ENCODE measurements at regions not wholly inside any gene's neighbourhood (a gene's known extent, or its start where the extent isn't known, plus 50 kb on each side); places are given as distances from the start of the nearest gene placed in this dataset.

GRCh38 chr6:54624216-54624615 lies 222.4 kb upstream of the FAM83B start:
- Histone ChIP-seq H3K9me3 (ENCODE audit: control insufficient read depth in 2 of 2, low read length in 2 of 2) (no peaks in the 10 kb centered on the region), H3K4me1 (ENCODE audit: control insufficient read depth in 2 of 2, insufficient read depth in 2 of 2, low read length in 2 of 2) (no peaks in the 10 kb centered on the region), H3K4me3 (ENCODE audit: low read length in 2 of 2) (no peak overlapping the region), H3K9ac (ENCODE audit: low read depth in 1 of 2, low read length in 2 of 2) (no peak overlapping the region), H3K27me3 (ENCODE audit: control insufficient read depth in 2 of 2, insufficient read depth in 2 of 2, low read length in 2 of 2) (no peaks in the 10 kb centered on the region), H3K36me3 (ENCODE audit: control insufficient read depth in 2 of 2, insufficient read depth in 2 of 2, low read length in 2 of 2) (no peaks in the 10 kb centered on the region), H3K27ac (ENCODE audit: low read depth in 2 of 2, low read length in 2 of 2) (no peak overlapping the region)

GRCh38 chr6:54624779-54625178 lies 221.8 kb upstream of the FAM83B start:
- Histone ChIP-seq H3K9ac (ENCODE audit: low read depth in 1 of 2, low read length in 2 of 2) (no peak overlapping the region), H3K4me3 (ENCODE audit: low read length in 2 of 2) (no peak overlapping the region), H3K36me3 (ENCODE audit: control insufficient read depth in 2 of 2, insufficient read depth in 2 of 2, low read length in 2 of 2) (no peaks in the 10 kb centered on the region), H3K4me1 (ENCODE audit: control insufficient read depth in 2 of 2, insufficient read depth in 2 of 2, low read length in 2 of 2) (no peaks in the 10 kb centered on the region), H3K9me3 (ENCODE audit: control insufficient read depth in 2 of 2, low read length in 2 of 2) (no peaks in the 10 kb centered on the region), H3K27ac (ENCODE audit: low read depth in 2 of 2, low read length in 2 of 2) (no peak overlapping the region), H3K27me3 (ENCODE audit: control insufficient read depth in 2 of 2, insufficient read depth in 2 of 2, low read length in 2 of 2) (no peaks in the 10 kb centered on the region)

GRCh38 chr6:54629131-54629530 lies 217.4 kb upstream of the FAM83B start:
- no peaks in the 10 kb centered on the region for H3K4me1 ChIP-seq (ENCODE audit: control insufficient read depth in 2 of 2, insufficient read depth in 2 of 2, low read length in 2 of 2)
- H3K9ac ChIP-seq (ENCODE audit: low read depth in 1 of 2, low read length in 2 of 2), result no peak overlapping the region
- no peaks in the 10 kb centered on the region for H3K27me3 ChIP-seq (ENCODE audit: control insufficient read depth in 2 of 2, insufficient read depth in 2 of 2, low read length in 2 of 2)
- no peaks in the 10 kb centered on the region for H3K36me3 ChIP-seq (ENCODE audit: control insufficient read depth in 2 of 2, insufficient read depth in 2 of 2, low read length in 2 of 2)
- no peaks in the 10 kb centered on the region for H3K9me3 ChIP-seq (ENCODE audit: control insufficient read depth in 2 of 2, low read length in 2 of 2)
- H3K27ac ChIP-seq (ENCODE audit: low read depth in 2 of 2, low read length in 2 of 2), result no peak overlapping the region
- H3K4me3 ChIP-seq (ENCODE audit: low read length in 2 of 2), result no peak overlapping the region

- Histone ChIP-seq H3K9ac (ENCODE audit: low read depth in 1 of 2, low read length in 2 of 2) (no peak overlapping the region), H3K27ac (ENCODE audit: low read depth in 2 of 2, low read length in 2 of 2) (no peak overlapping the region), H3K4me3 (ENCODE audit: low read length in 2 of 2) (no peak overlapping the region), H3K36me3 (ENCODE audit: control insufficient read depth in 2 of 2, insufficient read depth in 2 of 2, low read length in 2 of 2) (no peaks in the 10 kb centered on the region), H3K4me1 (ENCODE audit: control insufficient read depth in 2 of 2, insufficient read depth in 2 of 2, low read length in 2 of 2) (no peaks in the 10 kb centered on the region), H3K9me3 (ENCODE audit: control insufficient read depth in 2 of 2, low read length in 2 of 2) (no peaks in the 10 kb centered on the region), H3K27me3 (ENCODE audit: control insufficient read depth in 2 of 2, insufficient read depth in 2 of 2, low read length in 2 of 2) (no peaks in the 10 kb centered on the region)
These were observed 213.5 kb upstream of the FAM83B start for GRCh38 chr6:54632984-54633565.

- H3K27me3 ChIP-seq (ENCODE audit: control insufficient read depth in 2 of 2, insufficient read depth in 2 of 2, low read length in 2 of 2), result no peaks in the 10 kb centered on the region
- H3K4me1 ChIP-seq (ENCODE audit: control insufficient read depth in 2 of 2, insufficient read depth in 2 of 2, low read length in 2 of 2), result no peaks in the 10 kb centered on the region
- no peak overlapping the region for H3K9ac ChIP-seq (ENCODE audit: low read depth in 1 of 2, low read length in 2 of 2)
- H3K9me3 ChIP-seq (ENCODE audit: control insufficient read depth in 2 of 2, low read length in 2 of 2), result no peaks in the 10 kb centered on the region
- no peak overlapping the region for H3K4me3 ChIP-seq (ENCODE audit: low read length in 2 of 2)
- no peak overlapping the region for H3K27ac ChIP-seq (ENCODE audit: low read depth in 2 of 2, low read length in 2 of 2)
- H3K36me3 ChIP-seq (ENCODE audit: control insufficient read depth in 2 of 2, insufficient read depth in 2 of 2, low read length in 2 of 2), result no peaks in the 10 kb centered on the region
These were observed 213.0 kb upstream of the FAM83B start for GRCh38 chr6:54633601-54634000.

GRCh38 chr6:54640911-54641310 lies 205.7 kb upstream of the FAM83B start:
- no peaks in the 10 kb centered on the region for H3K27me3 ChIP-seq (ENCODE audit: control insufficient read depth in 2 of 2, insufficient read depth in 2 of 2, low read length in 2 of 2)
- no peaks in the 10 kb centered on the region for H3K9me3 ChIP-seq (ENCODE audit: control insufficient read depth in 2 of 2, low read length in 2 of 2)
- H3K9ac ChIP-seq (ENCODE audit: low read depth in 1 of 2, low read length in 2 of 2), result no peak overlapping the region
- no peaks in the 10 kb centered on the region for H3K36me3 ChIP-seq (ENCODE audit: control insufficient read depth in 2 of 2, insufficient read depth in 2 of 2, low read length in 2 of 2)
- H3K4me1 ChIP-seq (ENCODE audit: control insufficient read depth in 2 of 2, insufficient read depth in 2 of 2, low read length in 2 of 2), result no peaks in the 10 kb centered on the region
- no peak overlapping the region for H3K27ac ChIP-seq (ENCODE audit: low read depth in 2 of 2, low read length in 2 of 2)
- no peak overlapping the region for H3K4me3 ChIP-seq (ENCODE audit: low read length in 2 of 2)

GRCh38 chr6:54646069-54646950 lies 200.3 kb upstream of the FAM83B start:
- no peak overlapping the region for H3K9ac ChIP-seq (ENCODE audit: low read depth in 1 of 2, low read length in 2 of 2)
- no peaks in the 10 kb centered on the region for H3K36me3 ChIP-seq (ENCODE audit: control insufficient read depth in 2 of 2, insufficient read depth in 2 of 2, low read length in 2 of 2)

GRCh38 chr6:54646951-54647664 lies 199.5 kb upstream of the FAM83B start:
- no peak overlapping the region for H3K9ac ChIP-seq (ENCODE audit: low read depth in 1 of 2, low read length in 2 of 2)
- no peak overlapping the region for H3K4me3 ChIP-seq (ENCODE audit: low read length in 2 of 2)
- no peaks in the 10 kb centered on the region for H3K27me3 ChIP-seq (ENCODE audit: control insufficient read depth in 2 of 2, insufficient read depth in 2 of 2, low read length in 2 of 2)
- H3K36me3 ChIP-seq (ENCODE audit: control insufficient read depth in 2 of 2, insufficient read depth in 2 of 2, low read length in 2 of 2), result no peaks in the 10 kb centered on the region
- H3K27ac ChIP-seq (ENCODE audit: low read depth in 2 of 2, low read length in 2 of 2), result no peak overlapping the region
- no peaks in the 10 kb centered on the region for H3K4me1 ChIP-seq (ENCODE audit: control insufficient read depth in 2 of 2, insufficient read depth in 2 of 2, low read length in 2 of 2)
- H3K9me3 ChIP-seq (ENCODE audit: control insufficient read depth in 2 of 2, low read length in 2 of 2), result no peaks in the 10 kb centered on the region

More at GRCh38 chr6:54646069-54646950, 200.3 kb upstream of the FAM83B start:
- no peaks in the 10 kb centered on the region for H3K27me3 ChIP-seq (ENCODE audit: control insufficient read depth in 2 of 2, insufficient read depth in 2 of 2, low read length in 2 of 2)
- H3K4me1 ChIP-seq (ENCODE audit: control insufficient read depth in 2 of 2, insufficient read depth in 2 of 2, low read length in 2 of 2), result no peaks in the 10 kb centered on the region
- no peak overlapping the region for H3K27ac ChIP-seq (ENCODE audit: low read depth in 2 of 2, low read length in 2 of 2)
- H3K9me3 ChIP-seq (ENCODE audit: control insufficient read depth in 2 of 2, low read length in 2 of 2), result no peaks in the 10 kb centered on the region
- no peak overlapping the region for H3K4me3 ChIP-seq (ENCODE audit: low read length in 2 of 2)

- Histone ChIP-seq H3K27ac (ENCODE audit: low read depth in 2 of 2, low read length in 2 of 2) (no peak overlapping the region), H3K4me3 (ENCODE audit: low read length in 2 of 2) (no peak overlapping the region), H3K9me3 (ENCODE audit: control insufficient read depth in 2 of 2, low read length in 2 of 2) (no peaks in the 10 kb centered on the region), H3K4me1 (ENCODE audit: control insufficient read depth in 2 of 2, insufficient read depth in 2 of 2, low read length in 2 of 2) (no peaks in the 10 kb centered on the region), H3K27me3 (ENCODE audit: control insufficient read depth in 2 of 2, insufficient read depth in 2 of 2, low read length in 2 of 2) (no peaks in the 10 kb centered on the region), H3K36me3 (ENCODE audit: control insufficient read depth in 2 of 2, insufficient read depth in 2 of 2, low read length in 2 of 2) (no peaks in the 10 kb centered on the region), H3K9ac (ENCODE audit: low read depth in 1 of 2, low read length in 2 of 2) (no peak overlapping the region)
These were observed 192.2 kb upstream of the FAM83B start for GRCh38 chr6:54654381-54654780.

GRCh38 chr6:54655162-54655561 lies 191.4 kb upstream of the FAM83B start:
- H3K4me3 ChIP-seq (ENCODE audit: low read length in 2 of 2), result no peak overlapping the region
- no peaks in the 10 kb centered on the region for H3K27me3 ChIP-seq (ENCODE audit: control insufficient read depth in 2 of 2, insufficient read depth in 2 of 2, low read length in 2 of 2)
- H3K9ac ChIP-seq (ENCODE audit: low read depth in 1 of 2, low read length in 2 of 2), result no peak overlapping the region
- H3K9me3 ChIP-seq (ENCODE audit: control insufficient read depth in 2 of 2, low read length in 2 of 2), result no peaks in the 10 kb centered on the region
- H3K27ac ChIP-seq (ENCODE audit: low read depth in 2 of 2, low read length in 2 of 2), result no peak overlapping the region
- no peaks in the 10 kb centered on the region for H3K4me1 ChIP-seq (ENCODE audit: control insufficient read depth in 2 of 2, insufficient read depth in 2 of 2, low read length in 2 of 2)
- no peaks in the 10 kb centered on the region for H3K36me3 ChIP-seq (ENCODE audit: control insufficient read depth in 2 of 2, insufficient read depth in 2 of 2, low read length in 2 of 2)
